NB4 (cell line): ENCODE measurements at regions not wholly inside any gene's neighbourhood (a gene's known extent, or its start where the extent isn't known, plus 50 kb on each side); places are given as distances from the start of the nearest gene placed in this dataset.
"Not testable (repeated sequence)": the region's sequence is repeated elsewhere in the genome, so short reads cannot be mapped to it uniquely, and the experiment has no call there.

ENCODE experiments used
- DNase-seq: peaks from one replicate; pipeline ENCODE4 v3.0.0; 2010; ENCODE audit warnings: low read depth
- H3K4me3 ChIP-seq: one replicate; pipeline ENCODE4 v1.5.1; 2011; ENCODE audit warnings: mild to moderate bottlenecking, low read depth, low read length, moderate library complexity
- CTCF ChIP-seq: IDR thresholded peaks from one replicate; pipeline ENCODE4 v1.5.1; 2012; ENCODE audit warnings: low read depth, low read length
- MAX ChIP-seq: IDR thresholded peaks from 2 replicates; pipeline ENCODE4 v1.6.1; 2011; ENCODE audit warnings: low read depth, low read length
- MYC ChIP-seq: IDR thresholded peaks from 2 replicates; pipeline ENCODE4 v1.6.1; 2011; ENCODE audit warnings: low read depth, low read length
- POLR2A ChIP-seq: IDR thresholded peaks from 2 replicates; pipeline ENCODE4 v1.6.1; 2011; ENCODE audit warnings: mild to moderate bottlenecking; ENCODE audit not compliant: insufficient read length; ENCODE audit errors: extremely low read depth

GRCh38 chr2:39583213-39583612, 82.5 kb upstream of the TMEM178A start:
- TF ChIP-seq MAX, result no peak
- TF ChIP-seq MYC, result no peak
- TF ChIP-seq POLR2A, result no peak
- no peak for TF ChIP-seq CTCF
- H3K4me3 ChIP-seq, result no peak overlapping the region
- no peak for DNase-seq

GRCh38 chr2:39583781-39584180, 81.9 kb upstream of the TMEM178A start:
- no peak overlapping the region for H3K4me3 ChIP-seq
- TF ChIP-seq MAX (no peak), CTCF (no peak), POLR2A (no peak), MYC (no peak)
- no peak for DNase-seq

- no peak for DNase-seq
- no peak for TF ChIP-seq MAX
- no peak for TF ChIP-seq POLR2A
- no peak for TF ChIP-seq CTCF
- TF ChIP-seq MYC, result no peak
- no peak overlapping the region for H3K4me3 ChIP-seq
These were observed 81.3 kb upstream of the TMEM178A start for GRCh38 chr2:39584283-39584965.

GRCh38 chr2:39585531-39585930, 80.2 kb upstream of the TMEM178A start:
- not testable (repeated sequence) for H3K4me3 ChIP-seq, DNase-seq

- DNase-seq, result no peak
- no peak overlapping the region for H3K4me3 ChIP-seq
- no peak for TF ChIP-seq POLR2A
- no peak for TF ChIP-seq MAX
- TF ChIP-seq CTCF, result no peak
- no peak for TF ChIP-seq MYC
These were observed 78.5 kb upstream of the TMEM178A start for GRCh38 chr2:39587168-39587567.

- no peak for DNase-seq
- TF ChIP-seq MAX (no peak), CTCF (no peak), MYC (no peak), POLR2A (no peak)
- H3K4me3 ChIP-seq, result no peak overlapping the region
These were observed 78.1 kb upstream of the TMEM178A start for GRCh38 chr2:39587641-39588040.
